ENCODE measurements at regions not wholly inside any gene's neighbourhood (a gene's known extent, or its start where the extent isn't known, plus 50 kb on each side); places are given as distances from the start of the nearest gene placed in this dataset.

DNA sequence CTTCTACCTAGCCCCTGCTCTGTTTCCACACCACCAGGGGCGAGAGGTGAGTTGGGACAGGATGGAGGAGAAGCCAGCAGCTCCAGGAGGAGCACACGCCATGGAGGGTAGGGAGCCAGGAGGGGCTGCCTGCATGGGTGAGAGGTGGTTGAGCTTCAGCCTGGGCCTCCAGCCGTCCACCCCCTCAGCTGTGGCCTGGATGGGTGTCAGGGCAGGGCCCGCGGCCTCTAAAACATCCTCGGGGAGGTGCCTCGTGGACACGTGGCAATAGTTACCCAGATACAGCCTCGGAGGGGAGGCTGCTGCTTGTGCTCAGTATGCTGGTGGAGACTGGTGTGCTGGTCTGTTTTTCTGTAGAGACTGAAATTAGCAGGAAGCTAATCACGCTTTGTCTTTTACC is 104.7 kb upstream of the GSE1 start:
- H3K79me2 ChIP-seq (ENCODE audit: control insufficient read depth, insufficient read depth, low read length) = no peaks in the 10 kb centered on the region
- H3K9me1 ChIP-seq (ENCODE audit: control insufficient read depth, extremely low read depth, insufficient read depth, low read length) = no peaks in the 10 kb centered on the region
- no peak overlapping the region for H3K27ac ChIP-seq (ENCODE audit: control insufficient read depth, insufficient read depth, low read length)
- H3K27me3 ChIP-seq (ENCODE audit: control insufficient read depth, extremely low read depth, insufficient read depth, low read length) = no peaks in the 10 kb centered on the region
- H2AFZ ChIP-seq (ENCODE audit: control insufficient read depth, low read length) = no peak overlapping the region
- TF ChIP-seq EZH2 (IDR thresholded peaks at IDR 0.05; ENCODE audit: low read length) = no peak
- TF ChIP-seq, protein P1, sequence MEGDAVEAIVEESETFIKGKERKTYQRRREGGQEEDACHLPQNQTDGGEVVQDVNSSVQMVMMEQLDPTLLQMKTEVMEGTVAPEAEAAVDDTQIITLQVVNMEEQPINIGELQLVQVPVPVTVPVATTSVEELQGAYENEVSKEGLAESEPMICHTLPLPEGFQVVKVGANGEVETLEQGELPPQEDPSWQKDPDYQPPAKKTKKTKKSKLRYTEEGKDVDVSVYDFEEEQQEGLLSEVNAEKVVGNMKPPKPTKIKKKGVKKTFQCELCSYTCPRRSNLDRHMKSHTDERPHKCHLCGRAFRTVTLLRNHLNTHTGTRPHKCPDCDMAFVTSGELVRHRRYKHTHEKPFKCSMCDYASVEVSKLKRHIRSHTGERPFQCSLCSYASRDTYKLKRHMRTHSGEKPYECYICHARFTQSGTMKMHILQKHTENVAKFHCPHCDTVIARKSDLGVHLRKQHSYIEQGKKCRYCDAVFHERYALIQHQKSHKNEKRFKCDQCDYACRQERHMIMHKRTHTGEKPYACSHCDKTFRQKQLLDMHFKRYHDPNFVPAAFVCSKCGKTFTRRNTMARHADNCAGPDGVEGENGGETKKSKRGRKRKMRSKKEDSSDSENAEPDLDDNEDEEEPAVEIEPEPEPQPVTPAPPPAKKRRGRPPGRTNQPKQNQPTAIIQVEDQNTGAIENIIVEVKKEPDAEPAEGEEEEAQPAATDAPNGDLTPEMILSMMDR (optimal IDR thresholded peaks at IDR 0.05 in 1 of 3, IDR thresholded peaks at IDR 0.05 in 1 of 3, conservative IDR thresholded peaks at IDR 0.05 in 1 of 3; ENCODE audit: extremely low read depth in 1 of 3, insufficient read depth in 2 of 3, low read length in 3 of 3) = no peak
- H3K9me3 ChIP-seq (ENCODE audit: control insufficient read depth, low read depth, low read length) = no peaks in the 10 kb centered on the region
- H3K4me1 ChIP-seq (ENCODE audit: control insufficient read depth, extremely low read depth, insufficient read depth, low read length) = no peaks in the 10 kb centered on the region
- FAIRE-seq = no peak
- H3K9ac ChIP-seq (ENCODE audit: control insufficient read depth, extremely low read depth, insufficient read depth, low read length) = no peak overlapping the region
- no peaks in the 10 kb centered on the region for H3K36me3 ChIP-seq (ENCODE audit: control insufficient read depth in 2 of 2, extremely low read depth in 1 of 2, insufficient read depth in 2 of 2, low read length in 2 of 2)
- no peak overlapping the region for H3K4me2 ChIP-seq (ENCODE audit: control insufficient read depth, extremely low read depth, insufficient read depth, low read depth, low read length)
- H3K4me3 ChIP-seq (ENCODE audit: control insufficient read depth in 2 of 3, extremely low read depth in 1 of 3, insufficient read depth in 2 of 3, low read depth in 1 of 3, low read length in 3 of 3) = no peak overlapping the region
- no peak for DNase-seq (ENCODE audit: low read depth, low spot score)
- dilution Hi-C loops (cut with MboI; ENCODE audit: extremely low pct_ligation_motif_present, low sequenced_read_pairs) = no loop called here
- H4K20me1 ChIP-seq (ENCODE audit: control insufficient read depth, extremely low read depth, insufficient read depth, low read length) = peaks cover 3% of the 10 kb centered on the region

DNA sequence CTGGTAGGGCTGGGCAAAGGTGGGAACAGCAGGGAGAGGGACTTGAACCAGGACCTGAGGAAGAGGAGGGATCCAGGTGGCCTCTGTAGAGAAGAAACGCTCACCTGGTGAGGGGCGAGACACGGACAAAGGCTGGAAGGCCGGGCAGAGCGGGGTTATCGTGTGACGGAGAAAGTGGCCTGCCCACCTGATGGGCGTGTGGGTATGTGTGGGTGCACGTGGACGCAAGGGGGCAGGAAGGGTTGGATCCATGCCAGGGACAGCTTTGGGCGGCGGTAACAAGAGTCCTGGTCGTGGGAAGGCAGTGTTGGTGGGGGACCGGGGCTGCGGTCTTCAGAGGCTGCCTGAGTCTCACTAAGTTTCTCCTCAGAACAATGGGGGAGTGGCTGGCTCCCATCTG is 104.1 kb upstream of the GSE1 start:
- Histone ChIP-seq H3K9ac (ENCODE audit: control insufficient read depth, extremely low read depth, insufficient read depth, low read length) (no peak overlapping the region), H3K4me2 (ENCODE audit: control insufficient read depth, extremely low read depth, insufficient read depth, low read depth, low read length) (no peak overlapping the region), H3K4me3 (ENCODE audit: control insufficient read depth in 2 of 3, extremely low read depth in 1 of 3, insufficient read depth in 2 of 3, low read depth in 1 of 3, low read length in 3 of 3) (no peak overlapping the region), H3K27me3 (ENCODE audit: control insufficient read depth, extremely low read depth, insufficient read depth, low read length) (no peaks in the 10 kb centered on the region), H3K9me3 (ENCODE audit: control insufficient read depth, low read depth, low read length) (no peaks in the 10 kb centered on the region), H3K27ac (ENCODE audit: control insufficient read depth, insufficient read depth, low read length) (no peak overlapping the region), H2AFZ (ENCODE audit: control insufficient read depth, low read length) (no peak overlapping the region), H3K4me1 (ENCODE audit: control insufficient read depth, extremely low read depth, insufficient read depth, low read length) (no peaks in the 10 kb centered on the region), H3K9me1 (ENCODE audit: control insufficient read depth, extremely low read depth, insufficient read depth, low read length) (no peaks in the 10 kb centered on the region), H3K79me2 (ENCODE audit: control insufficient read depth, insufficient read depth, low read length) (no peaks in the 10 kb centered on the region), H4K20me1 (ENCODE audit: control insufficient read depth, extremely low read depth, insufficient read depth, low read length) (peaks cover 3% of the 10 kb centered on the region), H3K36me3 (ENCODE audit: control insufficient read depth in 2 of 2, extremely low read depth in 1 of 2, insufficient read depth in 2 of 2, low read length in 2 of 2) (no peaks in the 10 kb centered on the region)
- dilution Hi-C loops (cut with MboI; ENCODE audit: extremely low pct_ligation_motif_present, low sequenced_read_pairs) = no loop called here
- TF ChIP-seq EZH2 (IDR thresholded peaks at IDR 0.05; ENCODE audit: low read length) = no peak
- TF ChIP-seq, protein P1 (optimal IDR thresholded peaks at IDR 0.05 in 1 of 3, IDR thresholded peaks at IDR 0.05 in 1 of 3, conservative IDR thresholded peaks at IDR 0.05 in 1 of 3; ENCODE audit: extremely low read depth in 1 of 3, insufficient read depth in 2 of 3, low read length in 3 of 3) = no peak
- FAIRE-seq (no peak), DNase-seq (ENCODE audit: low read depth, low spot score) (no peak)
